Neural cell (in vitro differentiated cells): ENCODE measurements at regions not wholly inside any gene's neighbourhood (a gene's known extent, or its start where the extent isn't known, plus 50 kb on each side); places are given as distances from the start of the nearest gene placed in this dataset.

Experiments used
- H2AFZ ChIP-seq: fragments of 200-600, 300-800 bp; sonication (generic), shearing (Covaris generic); 2 replicates; pipeline ENCODE4 v1.6.0; 2014; ENCODE audit warnings: low read depth, mild to moderate bottlenecking, antibody characterized with exemption, low read length, moderate library complexity
- H3F3A ChIP-seq: fragments of 200-600 bp; shearing (Covaris generic); 2 replicates; pipeline ENCODE4 v1.6.1; 2016; ENCODE audit warnings: mild to moderate bottlenecking, moderate library complexity, mixed read lengths, antibody characterized with exemption, low read length; ENCODE audit not compliant: insufficient read depth, poor library complexity, severe bottlenecking
- H3K27ac ChIP-seq: fragments of 200-600, 300-800 bp; sonication (generic), shearing (Covaris generic); 2 replicates; pipeline ENCODE4 v1.5.1; 2014; ENCODE audit warnings: mild to moderate bottlenecking, low read length, moderate library complexity
- H3K27me3 ChIP-seq: fragments of 300-800, 200-600 bp; sonication (generic), shearing (Covaris generic); 2 replicates; pipeline ENCODE4 v1.6.0; 2014; ENCODE audit warnings: mild to moderate bottlenecking, low read depth, low read length, moderate library complexity; ENCODE audit not compliant: insufficient read depth
- H3K36me3 ChIP-seq: fragments of 300-800, 200-600 bp; sonication (generic), shearing (Covaris generic); 2 replicates; pipeline ENCODE4 v1.5.1; 2014; ENCODE audit warnings: mild to moderate bottlenecking, antibody characterized with exemption, low read length, moderate library complexity; ENCODE audit not compliant: insufficient read depth
- H3K4me2 ChIP-seq: fragments of 300-800, 200-600 bp; sonication (generic), shearing (Covaris generic); 2 replicates; pipeline ENCODE4 v1.6.0; 2014; ENCODE audit warnings: mild to moderate bottlenecking, low read length
- H3K4me3 ChIP-seq: fragments of 300-800, 200-600 bp; sonication (generic), shearing (Covaris generic); 2 replicates; pipeline ENCODE4 v1.5.1; 2014; ENCODE audit warnings: mild to moderate bottlenecking, low read length, moderate library complexity
- H3K79me2 ChIP-seq: fragments of 200-600 bp; shearing (Covaris generic); replicated peaks from 2 replicates; pipeline ENCODE4 v1.6.0; 2014; ENCODE audit warnings: mild to moderate bottlenecking, low read length, moderate library complexity; ENCODE audit not compliant: insufficient read depth
- H3K9ac ChIP-seq: fragments of 300-800, 200-600 bp; sonication (generic), shearing (Covaris generic); 2 replicates; pipeline ENCODE4 v1.6.1; 2016; ENCODE audit warnings: mild to moderate bottlenecking, low read length, mixed read lengths
- H3K9me2 ChIP-seq: fragments of 200-600 bp; shearing (Covaris generic); 2 replicates; pipeline ENCODE4 v1.6.1; 2016; ENCODE audit warnings: mild to moderate bottlenecking, low read length, mixed read lengths; ENCODE audit not compliant: insufficient read depth
- H3K9me3 ChIP-seq: fragments of 200-600, 300-800 bp; sonication (generic), shearing (Covaris generic); 2 replicates; pipeline ENCODE4 v1.6.1; 2016; ENCODE audit warnings: mild to moderate bottlenecking, mixed run types, low read length, moderate library complexity, mixed read lengths
- H4K20me1 ChIP-seq: fragments of 200-600 bp; shearing (Covaris generic); 2 replicates; pipeline ENCODE4 v1.6.1; 2016; ENCODE audit warnings: mild to moderate bottlenecking, mixed run types; ENCODE audit not compliant: insufficient read depth
- CTCF ChIP-seq: fragments of 450-650 bp; IDR thresholded peaks from 2 replicates; pipeline ENCODE4 v1.5.1; 2014; ENCODE audit warnings: antibody characterized with exemption, mild to moderate bottlenecking, moderate library complexity; ENCODE audit not compliant: poor library complexity, severe bottlenecking
- EP300 ChIP-seq: fragments of 450-650 bp; conservative IDR thresholded peaks from 2 replicates; pipeline ENCODE4 v1.6.1; 2014; ENCODE audit warnings: antibody characterized with exemption, mild to moderate bottlenecking, moderate library complexity; ENCODE audit not compliant: poor library complexity, severe bottlenecking
- EZH2 ChIP-seq: fragments of 200-600, 300-800 bp; shearing (Covaris generic), sonication (generic); IDR thresholded peaks from 2 replicates; pipeline ENCODE4 v1.6.1; 2014; ENCODE audit warnings: antibody characterized with exemption, low read length, borderline replicate concordance, mild to moderate bottlenecking; ENCODE audit not compliant: insufficient read depth, poor library complexity, severe bottlenecking
- MXI1 ChIP-seq: fragments of 450-650 bp; conservative IDR thresholded peaks from 2 replicates; pipeline ENCODE4 v1.6.1; 2014; ENCODE audit warnings: antibody characterized with exemption, mild to moderate bottlenecking; ENCODE audit not compliant: poor library complexity, severe bottlenecking
- POLR2AphosphoS5 ChIP-seq: IDR thresholded peaks from 2 replicates; pipeline ENCODE4 v1.6.1; 2012
- RAD21 ChIP-seq: fragments of 450-650 bp; conservative IDR thresholded peaks from 2 replicates; pipeline ENCODE4 v1.6.1; 2014; ENCODE audit warnings: antibody characterized with exemption, mild to moderate bottlenecking, moderate library complexity
- REST ChIP-seq: IDR thresholded peaks from 2 replicates; pipeline ENCODE4 v1.6.1; 2012; ENCODE audit warnings: borderline replicate concordance
- SMC3 ChIP-seq: fragments of 450-650 bp; conservative IDR thresholded peaks from 2 replicates; pipeline ENCODE4 v1.6.1; 2014; ENCODE audit warnings: antibody characterized with exemption, mild to moderate bottlenecking, moderate library complexity; ENCODE audit not compliant: poor library complexity
- TAF1 ChIP-seq: IDR thresholded peaks from 2 replicates; pipeline ENCODE4 v1.6.1; 2012; ENCODE audit warnings: low read depth

GRCh38 chr12:30836656-30837445 lies 82.1 kb upstream of the CAPRIN2 start:
- Histone ChIP-seq H3K9ac (no peak overlapping the region), H3F3A (no peaks in the 10 kb centered on the region), H3K27ac (no peak overlapping the region), H2AFZ (no peak overlapping the region), H3K9me2 (no peaks in the 10 kb centered on the region), H3K4me2 (no peak overlapping the region), H3K4me3 (no peak overlapping the region), H4K20me1 (no peaks in the 10 kb centered on the region), H3K79me2 (no peaks in the 10 kb centered on the region), H3K27me3 (no peaks in the 10 kb centered on the region), H3K9me3 (no peaks in the 10 kb centered on the region), H3K36me3 (no peaks in the 10 kb centered on the region)
- no peak for TF ChIP-seq EZH2
- no peak for TF ChIP-seq RAD21
- no peak for TF ChIP-seq CTCF
- TF ChIP-seq REST, result no peak
- no peak for TF ChIP-seq SMC3

GRCh38 chr12:30835216-30835615 lies 80.5 kb upstream of the CAPRIN2 start:
- no peaks in the 10 kb centered on the region for H3K36me3 ChIP-seq
- H3K79me2 ChIP-seq, result no peaks in the 10 kb centered on the region
- H4K20me1 ChIP-seq, result no peaks in the 10 kb centered on the region
- no peak overlapping the region for H2AFZ ChIP-seq
- no peaks in the 10 kb centered on the region for H3K9me2 ChIP-seq
- H3K4me3 ChIP-seq, result no peak overlapping the region
- H3K27me3 ChIP-seq, result no peaks in the 10 kb centered on the region
- no peak overlapping the region for H3K27ac ChIP-seq
- TF ChIP-seq REST (no peak), CTCF (no peak), EP300 (no peak), POLR2AphosphoS5 (no peak), EZH2 (no peak), TAF1 (no peak), RAD21 (no peak), MXI1 (no peak), SMC3 (no peak)
- H3F3A ChIP-seq, result no peaks in the 10 kb centered on the region
- H3K4me2 ChIP-seq, result no peak overlapping the region
- no peak overlapping the region for H3K9ac ChIP-seq
- H3K9me3 ChIP-seq, result no peaks in the 10 kb centered on the region
